ENCODE measurements at regions not wholly inside any gene's neighbourhood (a gene's known extent, or its start where the extent isn't known, plus 50 kb on each side); places are given as distances from the start of the nearest gene placed in this dataset.

- TF ChIP-seq, protein P1, sequence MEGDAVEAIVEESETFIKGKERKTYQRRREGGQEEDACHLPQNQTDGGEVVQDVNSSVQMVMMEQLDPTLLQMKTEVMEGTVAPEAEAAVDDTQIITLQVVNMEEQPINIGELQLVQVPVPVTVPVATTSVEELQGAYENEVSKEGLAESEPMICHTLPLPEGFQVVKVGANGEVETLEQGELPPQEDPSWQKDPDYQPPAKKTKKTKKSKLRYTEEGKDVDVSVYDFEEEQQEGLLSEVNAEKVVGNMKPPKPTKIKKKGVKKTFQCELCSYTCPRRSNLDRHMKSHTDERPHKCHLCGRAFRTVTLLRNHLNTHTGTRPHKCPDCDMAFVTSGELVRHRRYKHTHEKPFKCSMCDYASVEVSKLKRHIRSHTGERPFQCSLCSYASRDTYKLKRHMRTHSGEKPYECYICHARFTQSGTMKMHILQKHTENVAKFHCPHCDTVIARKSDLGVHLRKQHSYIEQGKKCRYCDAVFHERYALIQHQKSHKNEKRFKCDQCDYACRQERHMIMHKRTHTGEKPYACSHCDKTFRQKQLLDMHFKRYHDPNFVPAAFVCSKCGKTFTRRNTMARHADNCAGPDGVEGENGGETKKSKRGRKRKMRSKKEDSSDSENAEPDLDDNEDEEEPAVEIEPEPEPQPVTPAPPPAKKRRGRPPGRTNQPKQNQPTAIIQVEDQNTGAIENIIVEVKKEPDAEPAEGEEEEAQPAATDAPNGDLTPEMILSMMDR (conservative IDR thresholded peaks at IDR 0.05; ENCODE audit: low read depth, low read length): 0 out of 2 replicates have a peak, but pooled peaks have one; percentile 32
- no peak for TF ChIP-seq EZH2 (IDR thresholded peaks at IDR 0.05; ENCODE audit: borderline replicate concordance, low read depth, low read length, poor library complexity, severe bottlenecking)
Observed at GRCh38 chr10:117449636-117450035, 74.4 kb upstream of the PDZD8 start.

All from A673 (cell line).